ENCODE measurements at regions not wholly inside any gene's neighbourhood (a gene's known extent, or its start where the extent isn't known, plus 50 kb on each side); places are given as distances from the start of the nearest gene placed in this dataset.

DNA sequence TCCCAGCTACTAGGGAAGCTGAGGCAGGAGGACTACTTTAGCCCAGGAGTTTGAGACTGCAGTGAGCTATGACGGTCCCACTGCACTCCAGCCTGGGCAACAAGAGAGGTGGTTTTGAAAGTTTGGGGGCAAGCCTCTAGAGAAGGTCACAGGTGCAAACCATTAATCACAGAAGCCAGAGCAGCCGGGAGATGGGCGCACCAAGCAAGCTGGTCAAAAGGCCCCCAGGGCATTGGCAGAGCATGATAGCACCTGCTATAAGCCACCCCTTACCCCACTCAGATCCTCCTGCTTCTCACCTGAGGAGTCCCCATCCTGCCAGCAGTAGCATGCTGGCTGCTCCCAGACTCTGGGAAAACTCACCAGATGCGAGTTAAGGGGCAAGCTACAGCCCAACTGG, 116.1 kb upstream of the RAB12 start:
- Histone ChIP-seq H3K9ac (ENCODE audit: insufficient read depth, low read depth, low read length) (no peak overlapping the region), H2AFZ (ENCODE audit: low read length) (no peak overlapping the region), H3K4me1 (ENCODE audit: insufficient read depth, low read length) (no peaks in the 10 kb centered on the region), H3K4me2 (ENCODE audit: low read depth, low read length) (no peak overlapping the region), H3K79me2 (ENCODE audit: insufficient read depth, low read length) (no peaks in the 10 kb centered on the region), H3K4me3 (replicated peaks in 1 of 3; ENCODE audit: insufficient read depth in 1 of 3, low read depth in 2 of 3, low read length in 3 of 3) (no peak overlapping the region), H4K20me1 (ENCODE audit: insufficient read depth, low read length) (no peaks in the 10 kb centered on the region), H3K27me3 (ENCODE audit: control insufficient read depth in 1 of 2, insufficient read depth in 2 of 2, low read length in 2 of 2) (peaks cover 2 to 10% of the 10 kb centered on the region in 2 experiments; a peak in 2 of 5 replicates), H3K36me3 (replicated peaks in 1 of 2; ENCODE audit: control insufficient read depth in 1 of 2, insufficient read depth in 2 of 2, low read length in 2 of 2) (no peaks in the 10 kb centered on the region), H3K27ac (ENCODE audit: extremely low read length, insufficient read depth, low read length) (no peak overlapping the region), H3K9me3 (ENCODE audit: low read length) (no peaks in the 10 kb centered on the region)
- BruUV-seq (replicated peaks) = no TSS peak
- intact Hi-C loops (cut with micrococcal nuclease; ENCODE audit: unreplicated experiment) (no loop called here), in situ Hi-C loops (cut with HindIII; ENCODE audit: extremely low pct_ligation_motif_present, low pct_unique_long_range_greater_than_20kb) (no loop called here)
- ChIA-PET CTCF (ENCODE audit: low intra/inter-chr PET ratio, low total read pairs) (no interaction called here), POLR2A (no interaction called here)
- WGBS (ENCODE audit: low lambda C conversion rate) = 0% methylated on average over 1 of the region's 4 CpGs
- ATAC-seq = no peak
- FAIRE-seq = no peak
- no peak for DNase-seq (ENCODE audit: low spot score)
- TF ChIP-seq ONECUT2 (CRISPR knock-in tag; IDR thresholded peaks at IDR 0.05) = no peak
- TF ChIP-seq ZNF850 (CRISPR knock-in tag; conservative IDR thresholded peaks at IDR 0.05) = no peak
- TF ChIP-seq MTF1 (CRISPR knock-in tag; IDR thresholded peaks at IDR 0.05) = no peak
- TF ChIP-seq, protein P1, sequence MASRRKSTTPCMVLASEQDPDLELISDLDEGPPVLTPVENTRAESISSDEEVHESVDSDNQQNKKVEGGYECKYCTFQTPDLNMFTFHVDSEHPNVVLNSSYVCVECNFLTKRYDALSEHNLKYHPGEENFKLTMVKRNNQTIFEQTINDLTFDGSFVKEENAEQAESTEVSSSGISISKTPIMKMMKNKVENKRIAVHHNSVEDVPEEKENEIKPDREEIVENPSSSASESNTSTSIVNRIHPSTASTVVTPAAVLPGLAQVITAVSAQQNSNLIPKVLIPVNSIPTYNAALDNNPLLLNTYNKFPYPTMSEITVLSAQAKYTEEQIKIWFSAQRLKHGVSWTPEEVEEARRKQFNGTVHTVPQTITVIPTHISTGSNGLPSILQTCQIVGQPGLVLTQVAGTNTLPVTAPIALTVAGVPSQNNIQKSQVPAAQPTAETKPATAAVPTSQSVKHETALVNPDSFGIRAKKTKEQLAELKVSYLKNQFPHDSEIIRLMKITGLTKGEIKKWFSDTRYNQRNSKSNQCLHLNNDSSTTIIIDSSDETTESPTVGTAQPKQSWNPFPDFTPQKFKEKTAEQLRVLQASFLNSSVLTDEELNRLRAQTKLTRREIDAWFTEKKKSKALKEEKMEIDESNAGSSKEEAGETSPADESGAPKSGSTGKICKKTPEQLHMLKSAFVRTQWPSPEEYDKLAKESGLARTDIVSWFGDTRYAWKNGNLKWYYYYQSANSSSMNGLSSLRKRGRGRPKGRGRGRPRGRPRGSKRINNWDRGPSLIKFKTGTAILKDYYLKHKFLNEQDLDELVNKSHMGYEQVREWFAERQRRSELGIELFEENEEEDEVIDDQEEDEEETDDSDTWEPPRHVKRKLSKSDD (CRISPR knock-in tag; IDR thresholded peaks at IDR 0.05; ENCODE audit: low read depth) = no peak
- TF ChIP-seq RAD21 (CRISPR knock-in tag; IDR thresholded peaks at IDR 0.05) = no peak

DNA sequence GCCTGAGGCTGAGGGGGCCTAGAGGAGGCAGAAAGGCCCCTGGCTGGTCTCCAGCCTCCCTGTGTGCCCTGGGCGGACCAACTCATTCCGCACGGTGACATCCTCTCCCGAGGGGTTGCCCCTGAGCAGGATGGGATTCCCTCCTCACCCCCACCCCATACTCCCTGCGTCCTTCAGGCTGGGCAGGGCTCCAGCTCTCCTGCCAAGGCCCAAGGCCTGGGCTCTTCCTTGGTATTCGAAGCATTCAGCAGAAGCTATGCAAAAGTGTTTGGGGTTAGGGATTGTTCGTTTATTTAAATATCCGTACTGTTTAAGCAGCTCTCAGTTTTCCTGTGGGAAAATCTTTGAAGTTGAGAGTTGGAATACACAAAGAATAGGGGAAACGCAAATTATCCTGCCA, 113.1 kb upstream of the RAB12 start:
- H3K36me3 ChIP-seq (replicated peaks in 1 of 2; ENCODE audit: control insufficient read depth in 1 of 2, insufficient read depth in 2 of 2, low read length in 2 of 2) = no peaks in the 10 kb centered on the region
- H3K79me2 ChIP-seq (ENCODE audit: insufficient read depth, low read length) = no peaks in the 10 kb centered on the region
- no peak for DNase-seq (ENCODE audit: low spot score)
- H3K4me1 ChIP-seq (ENCODE audit: insufficient read depth, low read length) = no peaks in the 10 kb centered on the region
- 30% methylated on average over 8 of the region's 9 CpGs for WGBS (ENCODE audit: low lambda C conversion rate)
- ChIA-PET POLR2A (no interaction called here), CTCF (ENCODE audit: low intra/inter-chr PET ratio, low total read pairs) (no interaction called here)
- H3K27ac ChIP-seq (ENCODE audit: extremely low read length, insufficient read depth, low read length) = no peak overlapping the region
- BruUV-seq (replicated peaks) = no TSS peak
- no peaks in the 10 kb centered on the region for H3K9me3 ChIP-seq (ENCODE audit: low read length)
- H3K27me3 ChIP-seq (ENCODE audit: control insufficient read depth in 1 of 2, insufficient read depth in 2 of 2, low read length in 2 of 2) = peaks cover 2 to 16% of the 10 kb centered on the region in 2 experiments; a peak in 3 of 5 replicates
- H3K9ac ChIP-seq (ENCODE audit: insufficient read depth, low read depth, low read length) = no peak overlapping the region
- no peak overlapping the region for H2AFZ ChIP-seq (ENCODE audit: low read length)
- H3K4me3 ChIP-seq (replicated peaks in 1 of 3; ENCODE audit: insufficient read depth in 1 of 3, low read depth in 2 of 3, low read length in 3 of 3) = no peak overlapping the region
- H3K4me2 ChIP-seq (ENCODE audit: low read depth, low read length) = no peak overlapping the region
- ATAC-seq = no peak
- intact Hi-C loops (cut with micrococcal nuclease; ENCODE audit: unreplicated experiment) (no loop called here), in situ Hi-C loops (cut with HindIII; ENCODE audit: extremely low pct_ligation_motif_present, low pct_unique_long_range_greater_than_20kb) (no loop called here)
- H4K20me1 ChIP-seq (ENCODE audit: insufficient read depth, low read length) = no peaks in the 10 kb centered on the region
- FAIRE-seq = no peak
- TF ChIP-seq HNF4A (CRISPR knock-in tag; IDR thresholded peaks at IDR 0.05) = no peak
- no peak for TF ChIP-seq ZNF598 (CRISPR knock-in tag; IDR thresholded peaks at IDR 0.05; ENCODE audit: borderline replicate concordance)
- no peak for TF ChIP-seq ZNF30 (CRISPR knock-in tag; IDR thresholded peaks at IDR 0.05)
- no peak for TF ChIP-seq HIVEP1 (CRISPR knock-in tag; IDR thresholded peaks at IDR 0.05)
- TF ChIP-seq YEATS2 (CRISPR knock-in tag; IDR thresholded peaks at IDR 0.05; ENCODE audit: borderline replicate concordance) = no peak
- no peak for TF ChIP-seq SMARCE1 (IDR thresholded peaks at IDR 0.05; ENCODE audit: borderline replicate concordance)
- TF ChIP-seq ZNF720 (CRISPR knock-in tag; IDR thresholded peaks at IDR 0.05) = no peak
- no peak for TF ChIP-seq PHF20 (CRISPR knock-in tag; IDR thresholded peaks at IDR 0.05)
- TF ChIP-seq ZNF337 (CRISPR knock-in tag; IDR thresholded peaks at IDR 0.05; ENCODE audit: borderline replicate concordance, low read depth) = no peak
- no peak for TF ChIP-seq ZNF552 (CRISPR knock-in tag; IDR thresholded peaks at IDR 0.05; ENCODE audit: borderline replicate concordance)
- no peak for TF ChIP-seq BHLHE40 (IDR thresholded peaks at IDR 0.05; ENCODE audit: low read length)
- no peak for TF ChIP-seq CC2D1A (CRISPR knock-in tag; IDR thresholded peaks at IDR 0.05)
- TF ChIP-seq, protein P2, sequence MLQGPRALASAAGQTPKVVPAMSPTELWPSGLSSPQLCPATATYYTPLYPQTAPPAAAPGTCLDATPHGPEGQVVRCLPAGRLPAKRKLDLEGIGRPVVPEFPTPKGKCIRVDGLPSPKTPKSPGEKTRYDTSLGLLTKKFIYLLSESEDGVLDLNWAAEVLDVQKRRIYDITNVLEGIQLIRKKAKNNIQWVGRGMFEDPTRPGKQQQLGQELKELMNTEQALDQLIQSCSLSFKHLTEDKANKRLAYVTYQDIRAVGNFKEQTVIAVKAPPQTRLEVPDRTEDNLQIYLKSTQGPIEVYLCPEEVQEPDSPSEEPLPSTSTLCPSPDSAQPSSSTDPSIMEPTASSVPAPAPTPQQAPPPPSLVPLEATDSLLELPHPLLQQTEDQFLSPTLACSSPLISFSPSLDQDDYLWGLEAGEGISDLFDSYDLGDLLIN (CRISPR knock-in tag; IDR thresholded peaks at IDR 0.05; ENCODE audit: borderline replicate concordance) = no peak
- TF ChIP-seq KDM5A (IDR thresholded peaks at IDR 0.05; ENCODE audit: borderline replicate concordance, low read length) = no peak

Measured in HepG2 (cell line).